Vagina (tissue), 2 donors: ENCODE measurements at regions not wholly inside any gene's neighbourhood (a gene's known extent, or its start where the extent isn't known, plus 50 kb on each side); places are given as distances from the start of the nearest gene placed in this dataset.

Source experiments
- DNase-seq, 2 donors: peaks; one replicate each; pipeline ENCODE4 v3.0.0-alpha.2; 2017; ENCODE audit errors: extremely low spot score in 2 of 2
- H3K27ac ChIP-seq: fragments of 200-600 bp; sonication (generic); one replicate; pipeline ENCODE4 v1.5.1; 2019
- H3K27me3 ChIP-seq: fragments of 200-600 bp; sonication (generic); one replicate; pipeline ENCODE4 v1.5.1; 2019
- H3K36me3 ChIP-seq, 2 donors: fragments of 200-600 bp; sonication (generic); one replicate each; pipeline ENCODE4 v1.5.1; 2017 to 2019
- H3K4me1 ChIP-seq: fragments of 200-600 bp; sonication (generic); one replicate; pipeline ENCODE4 v1.5.1; 2019
- H3K4me3 ChIP-seq, 2 donors: fragments of 200-600 bp; sonication (generic); 1 replicate in 1 of 2; 2 replicates in 1 of 2; pipeline ENCODE4 v1.5.1; 2016 to 2019
- H3K9me3 ChIP-seq: fragments of 200-600 bp; sonication (generic); one replicate; pipeline ENCODE4 v1.5.1; 2019
- CTCF ChIP-seq, 3 experiments: fragments of 450-650 bp in 2 of 3; fragments of 200-600 bp in 1 of 3; sonication (generic) in 1 of 3; IDR thresholded peaks; one replicate each; pipeline ENCODE4 v1.5.1; 2017 to 2019; ENCODE audit warnings: antibody characterized with exemption in 3 of 3, mild to moderate bottlenecking in 2 of 3, moderate library complexity in 2 of 3
- POLR2A ChIP-seq, 2 donors: fragments of 450-650 bp; IDR thresholded peaks; one replicate each; pipeline ENCODE4 v1.6.1; 2017; ENCODE audit warnings: antibody characterized with exemption in 2 of 2, mild to moderate bottlenecking in 2 of 2, moderate library complexity in 2 of 2
- POLR2AphosphoS5 ChIP-seq, 2 donors: sonication (generic); formaldehyde crosslinking; IDR thresholded peaks; one replicate each; pipeline ENCODE4 v1.9.0; 2017; ENCODE audit warnings: antibody characterized with exemption in 2 of 2, mild to moderate bottlenecking in 2 of 2, low read depth in 1 of 2; ENCODE audit not compliant: insufficient read depth in 1 of 2
- intact Hi-C: fragments of 100-400 bp; cut with DNase I; formaldehyde crosslinking; loops from one replicate; pipeline ENCODE4 v1.15.1; 2023

- no peaks in the 10 kb centered on the region for H3K9me3 ChIP-seq
- no peaks in the 10 kb centered on the region for H3K4me1 ChIP-seq
- intact Hi-C loops = no loop called here
- TF ChIP-seq POLR2A (IDR thresholded peaks at IDR 0.05) (no peak), POLR2AphosphoS5 (IDR thresholded peaks at IDR 0.05; ENCODE audit: insufficient read depth in 1 of 2, low read depth in 1 of 2) (no peak), CTCF (IDR thresholded peaks at IDR 0.05) (no peak)
- no peaks in the 10 kb centered on the region for H3K36me3 ChIP-seq
- H3K4me3 ChIP-seq = no peak overlapping the region
- no peaks in the 10 kb centered on the region for H3K27me3 ChIP-seq
- H3K27ac ChIP-seq = no peak overlapping the region
- DNase-seq = no peak
Measured at GRCh38 chr15:47388299-47388698, 329.0 kb upstream of the SEMA6D start.

- Histone ChIP-seq H3K27ac (no peak overlapping the region), H3K36me3 (no peaks in the 10 kb centered on the region), H3K4me1 (no peaks in the 10 kb centered on the region), H3K9me3 (no peaks in the 10 kb centered on the region), H3K4me3 (no peak overlapping the region), H3K27me3 (no peaks in the 10 kb centered on the region)
- TF ChIP-seq CTCF (IDR thresholded peaks at IDR 0.05) = no peak
- no peak for TF ChIP-seq POLR2AphosphoS5 (IDR thresholded peaks at IDR 0.05; ENCODE audit: insufficient read depth in 1 of 2, low read depth in 1 of 2)
- no peak for TF ChIP-seq POLR2A (IDR thresholded peaks at IDR 0.05)
- no peak for DNase-seq
- intact Hi-C loops = no loop called here
Measured at GRCh38 chr15:47390208-47390765, 327.0 kb upstream of the SEMA6D start.

- Histone ChIP-seq H3K36me3 (no peaks in the 10 kb centered on the region), H3K27ac (no peak overlapping the region), H3K4me1 (no peaks in the 10 kb centered on the region), H3K27me3 (no peaks in the 10 kb centered on the region), H3K9me3 (no peaks in the 10 kb centered on the region), H3K4me3 (no peak overlapping the region)
- TF ChIP-seq POLR2A (IDR thresholded peaks at IDR 0.05) (no peak), CTCF (IDR thresholded peaks at IDR 0.05) (no peak), POLR2AphosphoS5 (IDR thresholded peaks at IDR 0.05; ENCODE audit: insufficient read depth in 1 of 2, low read depth in 1 of 2) (no peak)
- DNase-seq = no peak
- intact Hi-C loops = no loop called here
Measured at GRCh38 chr15:47394286-47394809, 323.0 kb upstream of the SEMA6D start.

GRCh38 chr15:47395076-47395475 is 322.2 kb upstream of the SEMA6D start:
- intact Hi-C loops = no loop called here
- no peak for DNase-seq
- Histone ChIP-seq H3K4me3 (no peak overlapping the region), H3K36me3 (no peaks in the 10 kb centered on the region), H3K27ac (no peak overlapping the region), H3K9me3 (no peaks in the 10 kb centered on the region), H3K4me1 (no peaks in the 10 kb centered on the region), H3K27me3 (no peaks in the 10 kb centered on the region)
- TF ChIP-seq POLR2A (IDR thresholded peaks at IDR 0.05) = no peak
- TF ChIP-seq POLR2AphosphoS5 (IDR thresholded peaks at IDR 0.05; ENCODE audit: insufficient read depth in 1 of 2, low read depth in 1 of 2) = no peak
- TF ChIP-seq CTCF (IDR thresholded peaks at IDR 0.05) = no peak

- intact Hi-C loops = no loop called here
- no peak for TF ChIP-seq CTCF (IDR thresholded peaks at IDR 0.05)
- no peak for TF ChIP-seq POLR2A (IDR thresholded peaks at IDR 0.05)
- TF ChIP-seq POLR2AphosphoS5 (IDR thresholded peaks at IDR 0.05; ENCODE audit: insufficient read depth in 1 of 2, low read depth in 1 of 2) = no peak
- no peak for DNase-seq
- no peaks in the 10 kb centered on the region for H3K36me3 ChIP-seq
- H3K27me3 ChIP-seq = no peaks in the 10 kb centered on the region
- no peaks in the 10 kb centered on the region for H3K4me1 ChIP-seq
- no peak overlapping the region for H3K27ac ChIP-seq
- no peaks in the 10 kb centered on the region for H3K9me3 ChIP-seq
- H3K4me3 ChIP-seq = no peak overlapping the region
Measured at GRCh38 chr15:47397655-47398054, 319.6 kb upstream of the SEMA6D start.
